ENCODE measurements at regions not wholly inside any gene's neighbourhood (a gene's known extent, or its start where the extent isn't known, plus 50 kb on each side); places are given as distances from the start of the nearest gene placed in this dataset.

DNA sequence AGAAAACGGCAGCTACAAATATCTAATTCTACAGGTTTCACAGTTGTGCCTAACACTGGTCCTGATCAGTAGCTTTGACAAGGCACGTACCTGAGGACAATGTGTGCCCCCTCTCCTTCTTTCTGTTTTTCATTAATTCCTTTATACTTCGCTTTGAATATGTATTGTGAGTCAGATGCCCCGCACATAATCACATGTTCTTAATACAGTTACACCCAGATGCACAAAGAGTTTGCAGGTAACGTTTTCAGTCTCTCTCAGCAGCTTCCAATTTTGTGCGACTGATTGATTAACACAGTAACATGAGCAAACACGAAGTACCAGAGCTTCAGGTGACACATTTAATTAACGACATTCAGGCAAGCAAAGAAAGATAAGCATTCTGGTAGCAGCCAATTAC lies 209.8 kb upstream of the ZPLD1 start:
- no peak overlapping the region for H2AFZ ChIP-seq (ENCODE audit: low read length)
- H4K91ac ChIP-seq (ENCODE audit: low read depth, low read length, poor library complexity), result no peak overlapping the region
- H3K18ac ChIP-seq (ENCODE audit: low read length), result no peak overlapping the region
- H3K4me3 ChIP-seq (ENCODE audit: low read length in 2 of 2), result no peak overlapping the region
- WGBS, 2 donors (ENCODE audit: extremely low coverage in 2 of 2, insufficient read length in 2 of 2, insufficient replicate concordance in 1 of 2), result no CpG with 5 or more reads among the region's 8 CpGs
- H3K14ac ChIP-seq (ENCODE audit: low read length), result no peak overlapping the region
- no peak overlapping the region for H2BK12ac ChIP-seq (ENCODE audit: low read length)
- no peak overlapping the region for H2AK5ac ChIP-seq (ENCODE audit: low read depth, low read length)
- H3K79me1 ChIP-seq (ENCODE audit: low read depth, low read length), result no peaks in the 10 kb centered on the region
- H2BK15ac ChIP-seq (ENCODE audit: low read length), result no peak overlapping the region
- no peak overlapping the region for H2BK120ac ChIP-seq (ENCODE audit: low read depth, low read length)
- H3K4me1 ChIP-seq (ENCODE audit: control insufficient read depth in 2 of 2, insufficient read depth in 1 of 2, low read depth in 1 of 2, low read length in 2 of 2), result no peaks in the 10 kb centered on the region
- no peak overlapping the region for H3K27ac ChIP-seq (replicated peaks; ENCODE audit: low read length)
- H3K27me3 ChIP-seq (ENCODE audit: control insufficient read depth in 3 of 3, insufficient read depth in 3 of 3, low read depth in 1 of 3, low read length in 3 of 3), result no peaks in the 10 kb centered on the region
- no peak overlapping the region for H3K9ac ChIP-seq (ENCODE audit: low read depth, low read length, poor library complexity)
- no peak overlapping the region for H3K4me2 ChIP-seq (ENCODE audit: insufficient read depth, low read length, poor library complexity, severe bottlenecking)
- no peak overlapping the region for H4K8ac ChIP-seq (ENCODE audit: low read depth, low read length)
- no peaks in the 10 kb centered on the region for H3K9me3 ChIP-seq (replicated peaks in 1 of 2; ENCODE audit: control insufficient read depth in 2 of 2, insufficient read depth in 1 of 2, low read depth in 1 of 2, low read length in 2 of 2)
- no peak for DNase-seq (ENCODE audit: low spot score)
- no peak overlapping the region for H3K4ac ChIP-seq (ENCODE audit: low read length)
- no peak overlapping the region for H2BK5ac ChIP-seq (ENCODE audit: low read length)
- H3K36me3 ChIP-seq (replicated peaks in 1 of 2; ENCODE audit: control insufficient read depth in 2 of 2, insufficient read depth in 2 of 2, low read length in 2 of 2), result no peaks in the 10 kb centered on the region
- H3K23ac ChIP-seq (ENCODE audit: low read depth, low read length, poor library complexity), result no peak overlapping the region

DNA sequence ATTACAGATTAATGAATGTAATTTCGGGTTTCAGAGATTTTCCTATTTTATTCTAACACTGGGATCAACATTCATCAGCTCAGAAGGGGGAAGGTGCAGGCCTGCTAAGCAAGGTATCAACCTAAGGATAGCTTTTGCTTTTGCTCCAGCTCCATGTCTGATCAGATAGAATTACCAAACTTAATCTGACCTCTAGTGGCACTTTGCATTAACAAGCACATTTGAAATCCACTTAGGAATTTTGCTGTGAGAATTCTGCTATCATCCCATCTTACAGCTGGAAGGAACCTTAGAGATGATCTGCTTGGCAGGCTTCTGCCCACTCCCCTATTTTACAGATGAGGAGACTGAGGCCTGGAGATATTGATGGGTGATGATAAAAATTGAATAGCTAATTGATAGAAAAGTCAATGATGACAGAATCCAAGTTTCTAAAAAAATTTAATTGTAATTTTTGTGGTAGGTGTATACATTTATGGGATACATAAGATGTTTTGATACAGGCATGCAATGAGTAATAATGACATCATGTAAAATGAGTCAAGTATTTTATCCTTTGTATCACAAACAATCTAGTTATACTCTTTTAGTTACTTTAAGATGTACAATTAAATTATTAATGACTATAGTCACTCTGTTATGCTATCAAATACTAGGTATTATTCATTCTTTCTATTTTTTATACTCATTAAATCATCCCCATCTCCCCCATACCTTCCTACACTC lies 209.2 kb upstream of the ZPLD1 start:
- H3K4me3 ChIP-seq (ENCODE audit: low read length in 2 of 2), result no peak overlapping the region
- H2AFZ ChIP-seq (ENCODE audit: low read length), result no peak overlapping the region
- no peak overlapping the region for H2BK12ac ChIP-seq (ENCODE audit: low read length)
- no peak overlapping the region for H3K18ac ChIP-seq (ENCODE audit: low read length)
- no peak overlapping the region for H4K8ac ChIP-seq (ENCODE audit: low read depth, low read length)
- no peak overlapping the region for H2BK120ac ChIP-seq (ENCODE audit: low read depth, low read length)
- H3K14ac ChIP-seq (ENCODE audit: low read length), result no peak overlapping the region
- no peaks in the 10 kb centered on the region for H3K36me3 ChIP-seq (replicated peaks in 1 of 2; ENCODE audit: control insufficient read depth in 2 of 2, insufficient read depth in 2 of 2, low read length in 2 of 2)
- H2BK15ac ChIP-seq (ENCODE audit: low read length), result no peak overlapping the region
- H3K4ac ChIP-seq (ENCODE audit: low read length), result no peak overlapping the region
- no peak overlapping the region for H3K9ac ChIP-seq (ENCODE audit: low read depth, low read length, poor library complexity)
- H2BK5ac ChIP-seq (ENCODE audit: low read length), result no peak overlapping the region
- no peaks in the 10 kb centered on the region for H3K9me3 ChIP-seq (replicated peaks in 1 of 2; ENCODE audit: control insufficient read depth in 2 of 2, insufficient read depth in 1 of 2, low read depth in 1 of 2, low read length in 2 of 2)
- no peak overlapping the region for H3K27ac ChIP-seq (replicated peaks; ENCODE audit: low read length)
- H3K27me3 ChIP-seq (ENCODE audit: control insufficient read depth in 3 of 3, insufficient read depth in 3 of 3, low read depth in 1 of 3, low read length in 3 of 3), result no peaks in the 10 kb centered on the region
- no peaks in the 10 kb centered on the region for H3K4me1 ChIP-seq (ENCODE audit: control insufficient read depth in 2 of 2, insufficient read depth in 1 of 2, low read depth in 1 of 2, low read length in 2 of 2)
- no peak overlapping the region for H2AK5ac ChIP-seq (ENCODE audit: low read depth, low read length)
- DNase-seq (ENCODE audit: low spot score), result peak; percentile 21
- no CpG with 5 or more reads among the region's 1 CpG for WGBS, 2 donors (ENCODE audit: extremely low coverage in 2 of 2, insufficient read length in 2 of 2, insufficient replicate concordance in 1 of 2)
- H4K91ac ChIP-seq (ENCODE audit: low read depth, low read length, poor library complexity), result no peak overlapping the region
- no peaks in the 10 kb centered on the region for H3K79me1 ChIP-seq (ENCODE audit: low read depth, low read length)
- no peak overlapping the region for H3K4me2 ChIP-seq (ENCODE audit: insufficient read depth, low read length, poor library complexity, severe bottlenecking)
- H3K23ac ChIP-seq (ENCODE audit: low read depth, low read length, poor library complexity), result no peak overlapping the region

DNA sequence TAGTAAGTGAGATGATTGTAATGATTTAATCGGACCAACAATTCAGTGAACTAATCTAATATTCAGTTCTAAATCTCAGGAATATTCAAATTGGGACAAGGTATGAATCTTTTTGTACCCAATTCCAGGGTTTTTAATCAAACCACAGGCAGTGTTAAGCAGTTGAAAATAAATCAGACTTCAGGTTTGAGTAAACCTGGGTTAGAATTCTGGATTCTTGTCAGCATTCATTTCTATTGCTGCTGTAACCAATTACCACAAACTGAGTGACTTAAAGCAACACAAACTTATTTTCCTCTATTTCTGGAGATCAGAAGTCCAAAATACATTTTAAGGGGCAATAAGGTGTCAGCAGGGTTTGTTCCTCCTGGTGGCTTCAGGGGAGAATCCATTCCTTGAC lies 208.4 kb upstream of the ZPLD1 start:
- no peak overlapping the region for H3K27ac ChIP-seq (replicated peaks; ENCODE audit: low read length)
- no peak overlapping the region for H2BK120ac ChIP-seq (ENCODE audit: low read depth, low read length)
- no peak overlapping the region for H4K91ac ChIP-seq (ENCODE audit: low read depth, low read length, poor library complexity)
- H3K23ac ChIP-seq (ENCODE audit: low read depth, low read length, poor library complexity), result no peak overlapping the region
- no peak for DNase-seq (ENCODE audit: low spot score)
- no peaks in the 10 kb centered on the region for H3K79me1 ChIP-seq (ENCODE audit: low read depth, low read length)
- H3K4me2 ChIP-seq (ENCODE audit: insufficient read depth, low read length, poor library complexity, severe bottlenecking), result no peak overlapping the region
- H3K27me3 ChIP-seq (ENCODE audit: control insufficient read depth in 3 of 3, insufficient read depth in 3 of 3, low read depth in 1 of 3, low read length in 3 of 3), result no peaks in the 10 kb centered on the region
- H2BK15ac ChIP-seq (ENCODE audit: low read length), result no peak overlapping the region
- H4K8ac ChIP-seq (ENCODE audit: low read depth, low read length), result no peak overlapping the region
- no peak overlapping the region for H3K9ac ChIP-seq (ENCODE audit: low read depth, low read length, poor library complexity)
- H3K4ac ChIP-seq (ENCODE audit: low read length), result no peak overlapping the region
- no peak overlapping the region for H2BK5ac ChIP-seq (ENCODE audit: low read length)
- no peak overlapping the region for H2BK12ac ChIP-seq (ENCODE audit: low read length)
- no peak overlapping the region for H2AK5ac ChIP-seq (ENCODE audit: low read depth, low read length)
- no peaks in the 10 kb centered on the region for H3K9me3 ChIP-seq (replicated peaks in 1 of 2; ENCODE audit: control insufficient read depth in 2 of 2, insufficient read depth in 1 of 2, low read depth in 1 of 2, low read length in 2 of 2)
- H3K18ac ChIP-seq (ENCODE audit: low read length), result no peak overlapping the region
- no peaks in the 10 kb centered on the region for H3K4me1 ChIP-seq (ENCODE audit: control insufficient read depth in 2 of 2, insufficient read depth in 1 of 2, low read depth in 1 of 2, low read length in 2 of 2)
- no peaks in the 10 kb centered on the region for H3K36me3 ChIP-seq (replicated peaks in 1 of 2; ENCODE audit: control insufficient read depth in 2 of 2, insufficient read depth in 2 of 2, low read length in 2 of 2)
- H2AFZ ChIP-seq (ENCODE audit: low read length), result no peak overlapping the region
- no peak overlapping the region for H3K14ac ChIP-seq (ENCODE audit: low read length)
- no CpG with 5 or more reads among the region's 1 CpG for WGBS, 2 donors (ENCODE audit: extremely low coverage in 2 of 2, insufficient read length in 2 of 2, insufficient replicate concordance in 1 of 2)
- no peak overlapping the region for H3K4me3 ChIP-seq (ENCODE audit: low read length in 2 of 2)

DNA sequence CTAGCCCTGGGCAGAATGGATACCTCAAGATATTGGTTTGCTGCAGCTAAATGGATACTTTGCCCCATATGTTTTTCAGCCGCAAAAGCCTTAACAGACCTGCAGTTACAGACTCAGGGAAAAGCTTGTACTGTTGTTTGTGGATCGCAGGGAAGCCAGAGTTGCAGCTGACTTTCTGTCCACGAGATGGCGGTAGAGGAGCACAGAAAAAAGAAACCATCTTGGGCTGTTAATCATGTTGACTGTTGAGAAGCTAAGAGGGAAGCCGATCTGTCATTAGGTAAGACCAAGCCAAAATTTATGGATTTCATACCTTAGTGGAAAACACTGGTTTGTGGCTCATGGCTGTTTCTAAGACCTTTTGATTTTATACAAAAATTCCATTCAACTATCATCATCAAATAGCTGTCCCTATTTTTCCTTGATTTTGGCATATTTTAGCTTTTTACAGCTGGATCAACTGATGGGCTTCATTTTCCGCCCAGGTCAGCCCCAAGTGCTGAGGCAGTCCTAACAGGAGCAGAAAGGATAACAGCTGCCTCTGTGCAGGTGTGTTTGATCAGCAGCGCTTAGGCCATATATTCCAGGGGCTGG lies 205.7 kb upstream of the ZPLD1 start:
- no peak overlapping the region for H3K4ac ChIP-seq (ENCODE audit: low read length)
- H3K36me3 ChIP-seq (replicated peaks in 1 of 2; ENCODE audit: control insufficient read depth in 2 of 2, insufficient read depth in 2 of 2, low read length in 2 of 2), result no peaks in the 10 kb centered on the region
- H3K79me1 ChIP-seq (ENCODE audit: low read depth, low read length), result no peaks in the 10 kb centered on the region
- no peak overlapping the region for H3K4me3 ChIP-seq (ENCODE audit: low read length in 2 of 2)
- H3K4me1 ChIP-seq (ENCODE audit: control insufficient read depth in 2 of 2, insufficient read depth in 1 of 2, low read depth in 1 of 2, low read length in 2 of 2), result no peaks in the 10 kb centered on the region
- H2BK120ac ChIP-seq (ENCODE audit: low read depth, low read length), result no peak overlapping the region
- H3K14ac ChIP-seq (ENCODE audit: low read length), result no peak overlapping the region
- no CpG with 5 or more reads among the region's 7 CpGs for WGBS, 2 donors (ENCODE audit: extremely low coverage in 2 of 2, insufficient read length in 2 of 2, insufficient replicate concordance in 1 of 2)
- H4K8ac ChIP-seq (ENCODE audit: low read depth, low read length), result no peak overlapping the region
- no peak overlapping the region for H3K9ac ChIP-seq (ENCODE audit: low read depth, low read length, poor library complexity)
- H2AK5ac ChIP-seq (ENCODE audit: low read depth, low read length), result no peak overlapping the region
- no peak overlapping the region for H3K18ac ChIP-seq (ENCODE audit: low read length)
- no peak overlapping the region for H2AFZ ChIP-seq (ENCODE audit: low read length)
- no peak overlapping the region for H3K27ac ChIP-seq (replicated peaks; ENCODE audit: low read length)
- no peak overlapping the region for H4K91ac ChIP-seq (ENCODE audit: low read depth, low read length, poor library complexity)
- no peak overlapping the region for H2BK12ac ChIP-seq (ENCODE audit: low read length)
- no peak overlapping the region for H2BK5ac ChIP-seq (ENCODE audit: low read length)
- peak; percentile 80 for DNase-seq (ENCODE audit: low spot score)
- H3K27me3 ChIP-seq (ENCODE audit: control insufficient read depth in 3 of 3, insufficient read depth in 3 of 3, low read depth in 1 of 3, low read length in 3 of 3), result no peaks in the 10 kb centered on the region
- H2BK15ac ChIP-seq (ENCODE audit: low read length), result no peak overlapping the region
- H3K4me2 ChIP-seq (ENCODE audit: insufficient read depth, low read length, poor library complexity, severe bottlenecking), result no peak overlapping the region
- no peak overlapping the region for H3K23ac ChIP-seq (ENCODE audit: low read depth, low read length, poor library complexity)
- H3K9me3 ChIP-seq (replicated peaks in 1 of 2; ENCODE audit: control insufficient read depth in 2 of 2, insufficient read depth in 1 of 2, low read depth in 1 of 2, low read length in 2 of 2), result no peaks in the 10 kb centered on the region
